Left ventricle myocardium superior (tissue), 1 donor: ENCODE measurements at regions not wholly inside any gene's neighbourhood (a gene's known extent, or its start where the extent isn't known, plus 50 kb on each side); places are given as distances from the start of the nearest gene placed in this dataset.
"Not testable (repeated sequence)": the region's sequence is repeated elsewhere in the genome, so short reads cannot be mapped to it uniquely, and the experiment has no call there.

Experiments used
- ATAC-seq: fragments of 200-7000 bp; cut with Tn5 transposase; one replicate; pipeline ENCODE4 v1.9.1; 2020; ENCODE audit warnings: mild to moderate bottlenecking, moderate library complexity
- DNase-seq: peaks from one replicate; pipeline ENCODE4 v3.0.0-alpha.2; 2020
- intact Hi-C: fragments of 100-400 bp; cut with micrococcal nuclease; formaldehyde crosslinking; loops from one replicate; pipeline ENCODE4 v1.11.0; 2022
- donor health status: DM: no; HTN: yes; CAD: no; lungs with severe emphysema.

- DNase-seq, ATAC-seq, intact Hi-C loops: not testable (repeated sequence)
Observed at GRCh38 chrX:31014474-31014873, 57.4 kb downstream of the FTHL17 start.

- no peak for ATAC-seq
- intact Hi-C loops: no loop called here
- DNase-seq: no peak
Observed at GRCh38 chrX:31012509-31013025, 59.3 kb downstream of the FTHL17 start.

GRCh38 chrX:31007321-31007720 is 64.5 kb downstream of the FTHL17 start:
- DNase-seq: no peak
- intact Hi-C loops: no loop called here
- ATAC-seq: no peak

- DNase-seq (no peak), ATAC-seq (no peak)
- intact Hi-C loops: no loop called here
Observed at GRCh38 chrX:31006027-31006426, 65.8 kb downstream of the FTHL17 start.

- intact Hi-C loops: no loop called here
- DNase-seq (no peak), ATAC-seq (no peak)
Observed at GRCh38 chrX:30997411-30997810, 74.4 kb downstream of the FTHL17 start.

GRCh38 chrX:30995705-30996104 is 76.1 kb downstream of the FTHL17 start:
- ATAC-seq (no peak), DNase-seq (no peak)
- intact Hi-C loops: no loop called here

GRCh38 chrX:30995060-30995700 is 76.7 kb downstream of the FTHL17 start:
- intact Hi-C loops: no loop called here
- DNase-seq (no peak), ATAC-seq (no peak)

GRCh38 chrX:30994018-30994417 is 77.8 kb downstream of the FTHL17 start:
- ATAC-seq, intact Hi-C loops, DNase-seq: not testable (repeated sequence)

- intact Hi-C loops: no loop called here
- ATAC-seq: no peak
- no peak for DNase-seq
Observed at GRCh38 chrX:30992381-30992904, 79.4 kb downstream of the FTHL17 start.

- DNase-seq (no peak), ATAC-seq (no peak)
- intact Hi-C loops: no loop called here
Observed at GRCh38 chrX:30990361-30990760, 81.5 kb downstream of the FTHL17 start.

GRCh38 chrX:30982467-30982866 is 89.4 kb downstream of the FTHL17 start:
- DNase-seq (no peak), ATAC-seq (no peak)
- intact Hi-C loops: no loop called here

- ATAC-seq: no peak
- intact Hi-C loops: no loop called here
- no peak for DNase-seq
Observed at GRCh38 chrX:30981968-30982367, 89.9 kb downstream of the FTHL17 start.

- intact Hi-C loops: no loop called here
- DNase-seq: no peak
- no peak for ATAC-seq
Observed at GRCh38 chrX:30979271-30979670, 90.2 kb upstream of the TAB3 start.

- DNase-seq (no peak), ATAC-seq (no peak)
- intact Hi-C loops: no loop called here
Observed at GRCh38 chrX:30975467-30975866, 86.4 kb upstream of the TAB3 start.

- DNase-seq (no peak), ATAC-seq (no peak)
- intact Hi-C loops: no loop called here
Observed at GRCh38 chrX:30973784-30974427, 84.9 kb upstream of the TAB3 start.

GRCh38 chrX:30971774-30972603 is 82.9 kb upstream of the TAB3 start:
- intact Hi-C loops: no loop called here

GRCh38 chrX:30967516-30967915 is 78.5 kb upstream of the TAB3 start:
- ATAC-seq (no peak), DNase-seq (no peak)
- intact Hi-C loops: no loop called here

More at GRCh38 chrX:30971774-30972603, 82.9 kb upstream of the TAB3 start:
- no peak for DNase-seq
- peak; percentile 85 for ATAC-seq

- DNase-seq (no peak), ATAC-seq (no peak)
- intact Hi-C loops: no loop called here
Observed at GRCh38 chrX:30965767-30966166, 76.7 kb upstream of the TAB3 start.

- DNase-seq: no peak
- intact Hi-C loops: no loop called here
- ATAC-seq: no peak
Observed at GRCh38 chrX:30961387-30962174, 72.5 kb upstream of the TAB3 start.
